ENCODE measurements at regions not wholly inside any gene's neighbourhood (a gene's known extent, or its start where the extent isn't known, plus 50 kb on each side); places are given as distances from the start of the nearest gene placed in this dataset.

DNA sequence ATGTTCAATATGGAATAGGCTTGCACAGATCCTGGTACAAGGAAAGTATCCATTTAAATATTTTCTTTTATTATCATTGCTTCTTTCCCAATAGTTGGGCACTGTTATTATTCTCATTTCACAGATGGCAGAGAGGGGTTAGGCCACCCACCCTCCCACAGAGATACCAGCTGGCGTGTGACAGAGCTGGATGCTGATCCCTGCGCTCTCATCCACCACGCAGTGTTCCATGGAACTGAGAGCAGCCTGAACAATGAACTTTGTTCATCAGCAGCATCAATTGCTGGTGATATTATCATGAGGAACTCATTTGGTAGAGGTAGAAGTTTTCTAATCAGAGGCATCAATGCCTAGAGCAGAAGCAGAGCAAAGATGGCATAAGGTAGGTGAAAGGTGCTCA is 227.9 kb downstream of the ESM1 start:
- intact Hi-C loops (cut with micrococcal nuclease), result no loop called here
- CTCF ChIA-PET, result interaction anchor here (1.3 kb wide), 1 partner anchor 10 kb away, joined by 3 read pairs; no protein-coding TSS in a partner anchor
- POLR2A ChIA-PET, result no interaction called here

DNA sequence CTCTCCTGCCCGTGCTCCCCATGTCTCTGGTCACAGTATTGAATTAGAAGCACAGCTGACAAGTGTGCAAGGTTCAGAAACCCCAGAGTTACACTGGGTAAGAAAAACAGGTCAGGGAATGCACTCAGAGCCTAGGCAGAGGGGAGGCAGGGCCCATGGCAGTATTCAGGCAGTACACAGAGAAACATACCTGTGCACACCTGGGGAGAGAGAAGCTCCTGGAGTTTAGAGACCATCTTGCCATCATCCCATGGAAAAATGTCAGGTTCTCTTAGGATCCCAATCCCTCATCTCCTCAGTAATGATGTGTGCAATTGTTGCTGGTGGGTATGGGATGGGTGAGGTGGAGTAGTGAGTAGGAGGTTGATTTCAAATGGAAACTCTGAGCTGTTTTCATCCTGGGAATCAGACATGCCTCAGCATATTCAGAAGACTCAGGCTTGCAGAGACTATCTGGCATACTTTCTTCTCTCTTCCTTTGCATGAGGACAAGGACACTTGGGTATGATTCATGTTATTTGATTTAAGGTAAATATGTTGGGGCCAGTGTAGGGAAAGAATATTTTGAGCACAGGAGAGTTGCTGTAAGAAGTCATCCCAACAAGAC is 228.5 kb downstream of the ESM1 start:
- ChIA-PET RAD21 (ENCODE audit: low non-redundant PET in 1 of 2, low total read pairs in 2 of 2, uncharacterized antibody in 2 of 2, unreplicated experiment in 2 of 2) (no interaction called here), POLR2A (no interaction called here), CTCF (no interaction called here)
- H3K36me3 ChIP-seq (ENCODE audit: control insufficient read depth in 1 of 2, insufficient read depth in 2 of 2, low read length in 2 of 2), result no peaks in the 10 kb centered on the region
- no peak overlapping the region for H3K4me2 ChIP-seq (ENCODE audit: low read length)
- no peaks in the 10 kb centered on the region for H3K9me3 ChIP-seq (ENCODE audit: control insufficient read depth in 1 of 2, insufficient read depth in 1 of 2, low read depth in 1 of 2, low read length in 2 of 2)
- TF ChIP-seq JUND (IDR thresholded peaks at IDR 0.05), result no peak
- TF ChIP-seq SRF (IDR thresholded peaks at IDR 0.05; ENCODE audit: low read depth), result no peak
- no peak for TF ChIP-seq CEBPB (IDR thresholded peaks at IDR 0.05; ENCODE audit: low read depth)
- TF ChIP-seq, protein P1, sequence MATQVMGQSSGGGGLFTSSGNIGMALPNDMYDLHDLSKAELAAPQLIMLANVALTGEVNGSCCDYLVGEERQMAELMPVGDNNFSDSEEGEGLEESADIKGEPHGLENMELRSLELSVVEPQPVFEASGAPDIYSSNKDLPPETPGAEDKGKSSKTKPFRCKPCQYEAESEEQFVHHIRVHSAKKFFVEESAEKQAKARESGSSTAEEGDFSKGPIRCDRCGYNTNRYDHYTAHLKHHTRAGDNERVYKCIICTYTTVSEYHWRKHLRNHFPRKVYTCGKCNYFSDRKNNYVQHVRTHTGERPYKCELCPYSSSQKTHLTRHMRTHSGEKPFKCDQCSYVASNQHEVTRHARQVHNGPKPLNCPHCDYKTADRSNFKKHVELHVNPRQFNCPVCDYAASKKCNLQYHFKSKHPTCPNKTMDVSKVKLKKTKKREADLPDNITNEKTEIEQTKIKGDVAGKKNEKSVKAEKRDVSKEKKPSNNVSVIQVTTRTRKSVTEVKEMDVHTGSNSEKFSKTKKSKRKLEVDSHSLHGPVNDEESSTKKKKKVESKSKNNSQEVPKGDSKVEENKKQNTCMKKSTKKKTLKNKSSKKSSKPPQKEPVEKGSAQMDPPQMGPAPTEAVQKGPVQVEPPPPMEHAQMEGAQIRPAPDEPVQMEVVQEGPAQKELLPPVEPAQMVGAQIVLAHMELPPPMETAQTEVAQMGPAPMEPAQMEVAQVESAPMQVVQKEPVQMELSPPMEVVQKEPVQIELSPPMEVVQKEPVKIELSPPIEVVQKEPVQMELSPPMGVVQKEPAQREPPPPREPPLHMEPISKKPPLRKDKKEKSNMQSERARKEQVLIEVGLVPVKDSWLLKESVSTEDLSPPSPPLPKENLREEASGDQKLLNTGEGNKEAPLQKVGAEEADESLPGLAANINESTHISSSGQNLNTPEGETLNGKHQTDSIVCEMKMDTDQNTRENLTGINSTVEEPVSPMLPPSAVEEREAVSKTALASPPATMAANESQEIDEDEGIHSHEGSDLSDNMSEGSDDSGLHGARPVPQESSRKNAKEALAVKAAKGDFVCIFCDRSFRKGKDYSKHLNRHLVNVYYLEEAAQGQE (IDR thresholded peaks at IDR 0.05; ENCODE audit: low read depth), result no peak
- no peaks in the 10 kb centered on the region for H3K79me2 ChIP-seq (ENCODE audit: insufficient read depth, low read length)
- H4K20me1 ChIP-seq (ENCODE audit: insufficient read depth), result no peaks in the 10 kb centered on the region
- ATAC-seq (no peak), DNase-seq (ENCODE audit: low read depth, low spot score) (no peak)
- intact Hi-C loops (cut with micrococcal nuclease), result no loop called here
- H3K27ac ChIP-seq (ENCODE audit: low read depth, low read length), result no peak overlapping the region
- no peaks in the 10 kb centered on the region for H3K4me1 ChIP-seq (ENCODE audit: control insufficient read depth in 1 of 2, insufficient read depth in 2 of 2, low read length in 2 of 2)
- H2AFZ ChIP-seq (ENCODE audit: low read depth, low read length, poor library complexity, severe bottlenecking), result no peak overlapping the region
- H3K9me2 ChIP-seq (ENCODE audit: insufficient read depth), result no peaks in the 10 kb centered on the region
- no TSS peak for BruUV-seq (replicated peaks)
- H3K27me3 ChIP-seq (ENCODE audit: insufficient read depth, low read length), result peaks cover 8% of the 10 kb centered on the region; the same call in 1 of the 2 replicates
- H3K9ac ChIP-seq (ENCODE audit: low read length), result no peak overlapping the region
- no peak overlapping the region for H3K4me3 ChIP-seq (replicated peaks in 1 of 2; ENCODE audit: low read depth in 1 of 2, low read length in 2 of 2)

More for the DNA sequence above, 227.9 kb downstream of the ESM1 start:
- Histone ChIP-seq H3K27ac (ENCODE audit: low read depth, low read length) (no peak overlapping the region), H3K36me3 (ENCODE audit: control insufficient read depth in 1 of 2, insufficient read depth in 2 of 2, low read length in 2 of 2) (no peaks in the 10 kb centered on the region), H3K79me2 (ENCODE audit: insufficient read depth, low read length) (no peaks in the 10 kb centered on the region), H3K9me2 (ENCODE audit: insufficient read depth) (no peaks in the 10 kb centered on the region), H3K9me3 (ENCODE audit: control insufficient read depth in 1 of 2, insufficient read depth in 1 of 2, low read depth in 1 of 2, low read length in 2 of 2) (no peaks in the 10 kb centered on the region), H4K20me1 (ENCODE audit: insufficient read depth) (no peaks in the 10 kb centered on the region), H2AFZ (ENCODE audit: low read depth, low read length, poor library complexity, severe bottlenecking) (no peak overlapping the region), H3K9ac (ENCODE audit: low read length) (no peak overlapping the region), H3K4me2 (ENCODE audit: low read length) (no peak overlapping the region), H3K4me3 (replicated peaks in 1 of 2; ENCODE audit: low read depth in 1 of 2, low read length in 2 of 2) (no peak overlapping the region), H3K4me1 (ENCODE audit: control insufficient read depth in 1 of 2, insufficient read depth in 2 of 2, low read length in 2 of 2) (no peaks in the 10 kb centered on the region), H3K27me3 (ENCODE audit: insufficient read depth, low read length) (peaks cover 8% of the 10 kb centered on the region; the same call in 1 of the 2 replicates)
- ATAC-seq, result no peak
- BruUV-seq (replicated peaks), result no TSS peak
- DNase-seq (ENCODE audit: low read depth, low spot score), result no peak
- TF ChIP-seq YY1 (IDR thresholded peaks at IDR 0.05; ENCODE audit: extremely low read depth, insufficient replicate concordance, low read depth, low read length), result no peak
- TF ChIP-seq SRF (IDR thresholded peaks at IDR 0.05; ENCODE audit: low read depth), result no peak
- no peak for TF ChIP-seq SP1 (IDR thresholded peaks at IDR 0.05; ENCODE audit: low read depth)
- TF ChIP-seq JUND (IDR thresholded peaks at IDR 0.05), result no peak
- RAD21 ChIA-PET (ENCODE audit: low non-redundant PET in 1 of 2, low total read pairs in 2 of 2, uncharacterized antibody in 2 of 2, unreplicated experiment in 2 of 2), result no interaction called here

All from HCT116 (cell line).